Natural killer cell (primary cell): ENCODE measurements at regions not wholly inside any gene's neighbourhood (a gene's known extent, or its start where the extent isn't known, plus 50 kb on each side); places are given as distances from the start of the nearest gene placed in this dataset.

Experiments used
- ATAC-seq, 3 donors: fragments of 150-1000 bp in 2 of 3; fragments of 200-7000 bp in 1 of 3; cut with Tn5 transposase; 1 replicate in 1 of 3; 2 replicates in 2 of 3; pipeline ENCODE4 v1.10.0; 2021; ENCODE audit warnings: mild to moderate bottlenecking in 2 of 3, moderate library complexity in 2 of 3
- DNase-seq, 2 donors: peaks; one replicate each; pipeline versions ENCODE4 v3.0.0 to v3.0.0-alpha.2; 2013 to 2021; ENCODE audit warnings: mixed read lengths in 1 of 2
- H3K27ac ChIP-seq: one replicate; pipeline ENCODE4 v1.5.1; 2013; ENCODE audit warnings: mild to moderate bottlenecking, low read length
- H3K27me3 ChIP-seq: one replicate; pipeline ENCODE4 v1.6.1; 2013; ENCODE audit warnings: low read length; ENCODE audit not compliant: control insufficient read depth, insufficient read depth
- H3K36me3 ChIP-seq: one replicate; pipeline ENCODE4 v1.6.1; 2013; ENCODE audit warnings: low read length; ENCODE audit not compliant: control insufficient read depth, insufficient read depth
- H3K4me1 ChIP-seq: one replicate; pipeline ENCODE4 v1.6.1; 2013; ENCODE audit warnings: low read length; ENCODE audit not compliant: control insufficient read depth, insufficient read depth
- H3K4me3 ChIP-seq: one replicate; pipeline ENCODE4 v1.5.1; 2013; ENCODE audit warnings: low read length
- H3K9me3 ChIP-seq: one replicate; pipeline ENCODE4 v1.6.1; 2013; ENCODE audit warnings: low read length; ENCODE audit not compliant: control insufficient read depth, insufficient read depth
- H3K27ac Mint-ChIP-seq, 2 donors: one replicate each; pipeline ENCODE4 v1.8.0; 2022; ENCODE audit warnings: mild to moderate bottlenecking in 2 of 2, mixed read lengths in 2 of 2, moderate library complexity in 1 of 2
- H3K27me3 Mint-ChIP-seq, 2 donors: one replicate each; pipeline ENCODE4 v1.8.0; 2022; ENCODE audit warnings: low read depth in 2 of 2, mixed read lengths in 2 of 2
- H3K36me3 Mint-ChIP-seq: one replicate; pipeline ENCODE4 v1.8.0; 2022; ENCODE audit warnings: mixed read lengths
- H3K4me1 Mint-ChIP-seq, 2 donors: one replicate each; pipeline ENCODE4 v1.8.0; 2022; ENCODE audit warnings: mixed read lengths in 2 of 2
- H3K4me3 Mint-ChIP-seq: one replicate; pipeline ENCODE4 v1.8.0; 2022; ENCODE audit warnings: mild to moderate bottlenecking, moderate library complexity, mixed read lengths
- H3K9me3 Mint-ChIP-seq, 2 donors: one replicate each; pipeline ENCODE4 v1.8.0; 2022; ENCODE audit warnings: mixed read lengths in 2 of 2
- WGBS: methylation state at CpG from one replicate; pipeline ENCODE4 v1.1.7; 2013; ENCODE audit warnings: missing lambda C conversion rate; ENCODE audit not compliant: insufficient coverage; 5-methylcytosine and 5-hydroxymethylcytosine counted together
- intact Hi-C: fragments of 100-400 bp; cut with micrococcal nuclease; formaldehyde crosslinking; loops from one replicate; pipeline ENCODE4 v1.14.2; 2022
- TF ChIP-seq, protein P1 (sequence below): fragments of 200-600 bp; IDR thresholded peaks from one replicate; pipeline ENCODE4 v1.8.0; 2022; ENCODE audit warnings: antibody characterized with exemption

DNA sequence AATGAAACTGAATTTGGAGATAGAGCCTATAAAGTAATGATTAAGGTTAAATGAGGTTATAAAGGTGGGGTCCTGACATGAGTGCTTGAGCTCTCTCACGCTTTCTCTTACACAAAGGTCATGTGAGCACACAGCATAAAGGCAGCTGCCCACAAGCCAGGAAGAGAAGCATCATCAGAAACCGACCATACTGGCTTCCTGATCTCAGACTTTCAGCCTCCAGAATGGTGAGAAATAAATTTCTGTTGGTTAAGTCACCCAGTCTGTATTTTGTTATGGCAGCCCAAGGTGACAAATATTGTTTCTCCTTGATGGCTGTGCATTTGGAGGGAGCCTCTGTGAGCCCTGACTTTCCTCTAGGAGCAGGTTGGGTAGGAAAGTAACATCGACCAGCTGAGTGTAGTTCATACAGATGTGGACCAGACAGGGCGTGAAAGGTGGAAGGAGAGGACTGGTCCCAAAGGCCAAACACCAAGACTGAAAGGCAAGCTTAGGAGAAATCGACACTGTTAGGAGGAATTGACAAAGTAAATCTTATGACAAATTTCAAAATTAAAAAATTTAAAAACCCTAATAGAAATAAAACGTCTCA, 97.6 kb upstream of the SLC38A2 start:
- peak overlapping the region; percentile 92 to 96 for H3K27ac Mint-ChIP-seq

DNA sequence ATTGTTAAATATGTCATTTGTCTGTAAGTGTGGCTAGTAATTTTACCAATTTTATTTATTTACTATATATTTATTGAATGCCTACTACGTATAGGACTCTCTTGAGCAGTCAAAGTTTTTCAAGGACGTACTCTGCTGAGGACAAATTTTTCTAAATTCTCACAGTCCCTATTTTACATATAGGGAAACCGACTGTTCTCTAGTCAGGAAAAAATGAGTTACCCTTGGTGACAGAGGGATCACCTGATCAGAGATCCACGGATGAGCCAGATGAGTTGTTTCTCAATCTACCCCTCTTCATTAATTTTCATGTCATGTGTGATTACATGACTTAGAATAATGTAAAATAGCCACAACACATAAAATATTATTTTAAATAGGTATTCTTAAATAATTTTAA, 96.2 kb upstream of the SLC38A2 start:
- 74% methylated on average over 2 of the region's 4 CpGs for WGBS
- no peak for DNase-seq
- H3K27ac ChIP-seq, result no peak overlapping the region
- H3K36me3 ChIP-seq, result no peaks in the 10 kb centered on the region
- H3K4me3 Mint-ChIP-seq, result no peak overlapping the region
- intact Hi-C loops, result no loop called here
- H3K27me3 ChIP-seq, result no peaks in the 10 kb centered on the region
- TF ChIP-seq, protein P1, sequence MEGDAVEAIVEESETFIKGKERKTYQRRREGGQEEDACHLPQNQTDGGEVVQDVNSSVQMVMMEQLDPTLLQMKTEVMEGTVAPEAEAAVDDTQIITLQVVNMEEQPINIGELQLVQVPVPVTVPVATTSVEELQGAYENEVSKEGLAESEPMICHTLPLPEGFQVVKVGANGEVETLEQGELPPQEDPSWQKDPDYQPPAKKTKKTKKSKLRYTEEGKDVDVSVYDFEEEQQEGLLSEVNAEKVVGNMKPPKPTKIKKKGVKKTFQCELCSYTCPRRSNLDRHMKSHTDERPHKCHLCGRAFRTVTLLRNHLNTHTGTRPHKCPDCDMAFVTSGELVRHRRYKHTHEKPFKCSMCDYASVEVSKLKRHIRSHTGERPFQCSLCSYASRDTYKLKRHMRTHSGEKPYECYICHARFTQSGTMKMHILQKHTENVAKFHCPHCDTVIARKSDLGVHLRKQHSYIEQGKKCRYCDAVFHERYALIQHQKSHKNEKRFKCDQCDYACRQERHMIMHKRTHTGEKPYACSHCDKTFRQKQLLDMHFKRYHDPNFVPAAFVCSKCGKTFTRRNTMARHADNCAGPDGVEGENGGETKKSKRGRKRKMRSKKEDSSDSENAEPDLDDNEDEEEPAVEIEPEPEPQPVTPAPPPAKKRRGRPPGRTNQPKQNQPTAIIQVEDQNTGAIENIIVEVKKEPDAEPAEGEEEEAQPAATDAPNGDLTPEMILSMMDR, result no peak
- no peaks in the 10 kb centered on the region for H3K9me3 ChIP-seq
- ATAC-seq, result no peak
- peaks cover 36 to 38% of the 10 kb centered on the region in 2 donors for H3K4me1 Mint-ChIP-seq
- no peaks in the 10 kb centered on the region for H3K27me3 Mint-ChIP-seq
- H3K36me3 Mint-ChIP-seq, result peaks cover 6% of the 10 kb centered on the region
- peaks cover 0 to 2% of the 10 kb centered on the region in 2 donors for H3K9me3 Mint-ChIP-seq
- H3K27ac Mint-ChIP-seq, result no peak overlapping the region
- H3K4me1 ChIP-seq, result peaks cover 18% of the 10 kb centered on the region
- H3K4me3 ChIP-seq, result no peak overlapping the region

More for the DNA sequence above, 97.6 kb upstream of the SLC38A2 start:
- Histone ChIP-seq H3K27me3 (no peaks in the 10 kb centered on the region), H3K9me3 (no peaks in the 10 kb centered on the region), H3K4me1 (peaks cover 18% of the 10 kb centered on the region), H3K4me3 (peak overlapping the region; percentile 26), H3K27ac (peak overlapping the region; percentile 85), H3K36me3 (no peaks in the 10 kb centered on the region)
- peaks cover 0 to 2% of the 10 kb centered on the region in 2 donors for H3K9me3 Mint-ChIP-seq
- WGBS, result 35% methylated on average over 4 of the region's 6 CpGs
- peak overlapping the region; percentile 93 for H3K4me3 Mint-ChIP-seq
- ATAC-seq (peak; percentile 88 to 97 (median 91)), DNase-seq (peak; percentile 29 to 57)
- TF ChIP-seq, protein P1, result no peak
- H3K27me3 Mint-ChIP-seq, result no peaks in the 10 kb centered on the region
- peaks cover 37 to 39% of the 10 kb centered on the region in 2 donors for H3K4me1 Mint-ChIP-seq
- H3K36me3 Mint-ChIP-seq, result peaks cover 6% of the 10 kb centered on the region
- intact Hi-C loops, result loop anchor here (1.0 to 5.0 kb wide), 3 partner anchors 92 to 191 kb away; partner anchors contain the start of gene SLC38A2

DNA sequence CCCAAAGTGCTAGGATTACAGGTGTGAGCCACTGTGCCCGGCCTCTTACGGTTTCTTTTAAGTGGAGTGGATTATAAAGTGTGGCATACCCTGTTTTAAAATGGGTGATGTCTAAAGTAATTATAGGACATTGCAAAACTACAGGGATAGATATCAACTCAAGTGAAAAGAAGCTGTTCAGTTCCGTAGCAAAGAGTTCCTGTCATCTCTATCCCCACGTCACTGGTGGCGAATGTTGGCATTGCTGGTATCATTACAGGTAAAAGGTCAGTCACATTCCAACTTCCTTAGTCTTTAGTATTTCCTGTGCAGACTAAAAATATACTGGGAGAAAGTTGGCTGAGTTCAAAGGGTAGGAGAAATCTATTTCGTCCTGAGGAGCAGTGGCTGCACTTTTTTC, 95.6 kb upstream of the SLC38A2 start:
- Histone ChIP-seq H3K27me3 (no peaks in the 10 kb centered on the region), H3K36me3 (no peaks in the 10 kb centered on the region), H3K27ac (no peak overlapping the region), H3K9me3 (no peaks in the 10 kb centered on the region), H3K4me3 (no peak overlapping the region), H3K4me1 (peaks cover 18% of the 10 kb centered on the region)
- no peak overlapping the region for H3K4me3 Mint-ChIP-seq
- TF ChIP-seq, protein P1, result no peak
- ATAC-seq (no peak), DNase-seq (no peak)
- H3K36me3 Mint-ChIP-seq, result peaks cover 6% of the 10 kb centered on the region
- H3K27me3 Mint-ChIP-seq, result no peaks in the 10 kb centered on the region
- 93% methylated on average over 5 of the region's 6 CpGs for WGBS
- H3K9me3 Mint-ChIP-seq, result peaks cover 0 to 2% of the 10 kb centered on the region in 2 donors
- intact Hi-C loops, result no loop called here
- H3K27ac Mint-ChIP-seq, result no peak overlapping the region
- peaks cover 32 to 33% of the 10 kb centered on the region in 2 donors for H3K4me1 Mint-ChIP-seq

DNA sequence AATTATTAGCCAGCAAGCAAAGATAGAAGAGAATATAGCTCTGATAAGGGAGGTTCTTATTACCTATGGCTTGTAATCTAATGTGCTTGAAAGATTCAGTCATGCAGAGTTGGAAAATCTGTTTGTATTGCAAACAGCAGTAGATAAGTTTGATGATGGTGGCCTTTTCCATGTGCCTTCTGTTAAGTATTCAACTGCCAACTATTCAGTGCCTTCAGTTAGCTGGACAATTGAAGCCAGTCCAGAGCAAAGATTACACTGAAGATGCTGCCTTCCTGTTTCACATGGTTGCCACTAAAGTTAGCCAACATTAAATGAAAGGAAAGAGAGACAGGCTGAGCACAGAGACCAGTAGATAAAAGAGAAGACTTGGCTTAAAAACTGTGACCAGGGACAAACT, 92.7 kb upstream of the SLC38A2 start:
- Histone ChIP-seq H3K4me1 (peaks cover 11% of the 10 kb centered on the region), H3K9me3 (no peaks in the 10 kb centered on the region), H3K36me3 (no peaks in the 10 kb centered on the region), H3K4me3 (no peak overlapping the region), H3K27me3 (no peaks in the 10 kb centered on the region), H3K27ac (no peak overlapping the region)
- TF ChIP-seq, protein P1, result no peak
- Mint-ChIP-seq H3K27me3 (no peaks in the 10 kb centered on the region), H3K4me1 (peaks cover 27 to 30% of the 10 kb centered on the region in 2 donors), H3K27ac (no peak overlapping the region), H3K36me3 (peaks cover 5% of the 10 kb centered on the region), H3K9me3 (peaks cover 0 to 2% of the 10 kb centered on the region in 2 donors), H3K4me3 (no peak overlapping the region)
- ATAC-seq, result no peak
- no peak for DNase-seq
- intact Hi-C loops, result no loop called here
